GM21381 (cell line): ENCODE measurements at regions not wholly inside any gene's neighbourhood (a gene's known extent, or its start where the extent isn't known, plus 50 kb on each side); places are given as distances from the start of the nearest gene placed in this dataset.
"Not testable (repeated sequence)": the region's sequence is repeated elsewhere in the genome, so short reads cannot be mapped to it uniquely, and the experiment has no call there.

Experiments
- ATAC-seq: cut with Tn5 transposase; IDR thresholded peaks from one replicate; pipeline ENCODE4 v1.9.1; 2021; ENCODE audit warnings: mild to moderate bottlenecking, moderate library complexity; ENCODE audit not compliant: unreplicated experiment

GRCh38 chr1:14424325-14425002 lies 174.0 kb upstream of the KAZN start:
- ATAC-seq: no peak

DNA sequence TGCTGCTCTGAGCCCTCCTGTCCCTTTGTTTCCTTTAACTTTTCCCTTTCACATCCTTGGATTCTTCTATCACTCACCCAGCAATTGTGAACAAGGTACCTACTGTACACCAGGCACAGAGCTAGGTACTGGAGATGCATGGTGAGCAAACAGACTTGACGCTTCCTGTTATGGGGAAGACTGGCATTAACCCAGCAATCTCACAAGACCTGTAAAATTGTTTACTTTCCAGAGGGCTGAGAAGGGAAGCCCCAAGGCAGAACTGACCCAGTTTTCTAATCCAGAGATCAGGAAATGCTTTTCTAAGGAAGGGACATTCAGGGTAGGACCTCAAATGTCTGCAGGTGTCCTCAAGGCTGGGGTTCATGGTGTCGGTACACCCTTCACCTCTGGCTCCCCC lies 171.6 kb upstream of the KAZN start:
- no peak for ATAC-seq

GRCh38 chr1:14429577-14429976 lies 168.9 kb upstream of the KAZN start:
- no peak for ATAC-seq

DNA sequence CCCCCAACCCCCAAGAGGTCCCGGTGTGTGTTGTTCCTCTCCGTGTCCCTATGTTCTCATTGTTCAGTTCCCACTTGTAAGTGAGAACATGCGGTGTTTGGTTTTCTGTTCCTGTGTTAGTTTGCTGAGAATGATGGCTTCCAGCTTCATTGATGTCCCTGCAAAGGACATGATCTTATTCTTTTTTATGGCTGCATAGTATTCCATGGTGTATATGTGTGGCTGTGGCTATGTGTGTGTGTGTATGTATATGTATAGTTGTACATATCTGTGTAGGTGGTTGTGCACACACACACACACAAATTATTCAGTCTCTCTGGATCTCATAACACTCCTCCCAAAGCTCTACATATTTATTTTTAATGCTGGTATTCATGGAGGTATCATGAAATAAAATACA lies 165.8 kb upstream of the KAZN start:
- ATAC-seq: not testable (repeated sequence)

GRCh38 chr1:14435368-14436023 lies 163.0 kb upstream of the KAZN start:
- no peak for ATAC-seq

DNA sequence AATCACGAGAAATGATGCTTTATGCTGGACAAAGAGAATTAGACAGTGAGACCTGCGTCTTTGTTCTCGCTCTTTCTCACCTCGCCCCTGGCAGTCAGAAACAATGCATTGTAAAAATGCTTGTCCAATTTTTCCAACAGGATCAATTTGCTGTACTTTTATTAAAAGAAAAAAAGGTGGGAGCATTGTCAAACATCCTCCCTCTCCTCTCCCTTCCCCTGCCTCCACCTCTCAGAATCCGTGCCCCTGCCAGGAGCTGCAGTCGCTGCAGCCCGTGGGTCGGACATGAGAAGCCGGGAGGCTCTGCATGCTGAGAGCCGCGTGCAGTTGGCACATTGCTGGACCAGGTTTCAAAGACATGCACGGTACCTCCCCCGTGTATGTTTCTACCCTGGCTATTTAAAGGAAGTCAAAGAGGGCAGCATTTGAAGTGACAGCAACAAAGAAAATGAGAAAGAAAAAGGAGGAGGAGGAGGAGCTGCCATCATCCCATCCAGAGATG lies 161.0 kb upstream of the KAZN start:
- ATAC-seq: no peak

DNA sequence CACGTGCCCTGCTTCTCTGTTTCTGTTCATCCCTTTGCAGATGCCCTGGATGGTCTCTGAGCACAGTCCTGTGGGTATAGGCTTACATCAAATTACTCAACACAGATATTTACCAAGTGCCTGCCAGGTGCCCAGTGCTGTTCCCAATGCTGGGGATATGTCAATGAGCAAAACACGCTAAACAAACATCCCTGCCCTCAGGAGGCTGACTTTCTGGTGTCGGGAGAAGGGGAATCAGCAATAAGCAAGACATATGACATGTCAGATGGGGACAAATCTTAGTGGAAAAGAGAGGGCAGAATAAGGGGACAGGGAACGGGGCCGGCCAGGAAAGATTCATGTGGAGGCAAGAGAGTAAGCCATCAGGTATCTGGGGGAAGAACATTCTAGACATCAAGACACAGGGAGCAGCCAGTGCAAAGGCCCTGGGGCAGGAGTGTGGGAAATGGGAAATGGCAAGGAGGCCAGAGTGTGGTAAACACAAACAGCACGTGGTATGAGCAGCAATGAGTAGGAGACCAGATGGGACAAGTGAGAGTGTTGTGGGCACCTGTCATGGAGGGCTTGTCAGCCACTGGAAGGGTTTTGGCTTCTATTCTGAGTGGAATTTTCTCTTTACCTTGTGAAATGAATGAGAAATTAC lies 160.2 kb upstream of the KAZN start:
- no peak for ATAC-seq

- no peak for ATAC-seq
Observed at GRCh38 chr1:14439015-14439414, 159.5 kb upstream of the KAZN start.

- no peak for ATAC-seq
Observed at GRCh38 chr1:14440166-14440565, 158.3 kb upstream of the KAZN start.

- no peak for ATAC-seq
Observed at GRCh38 chr1:14440731-14441130, 157.8 kb upstream of the KAZN start.

DNA sequence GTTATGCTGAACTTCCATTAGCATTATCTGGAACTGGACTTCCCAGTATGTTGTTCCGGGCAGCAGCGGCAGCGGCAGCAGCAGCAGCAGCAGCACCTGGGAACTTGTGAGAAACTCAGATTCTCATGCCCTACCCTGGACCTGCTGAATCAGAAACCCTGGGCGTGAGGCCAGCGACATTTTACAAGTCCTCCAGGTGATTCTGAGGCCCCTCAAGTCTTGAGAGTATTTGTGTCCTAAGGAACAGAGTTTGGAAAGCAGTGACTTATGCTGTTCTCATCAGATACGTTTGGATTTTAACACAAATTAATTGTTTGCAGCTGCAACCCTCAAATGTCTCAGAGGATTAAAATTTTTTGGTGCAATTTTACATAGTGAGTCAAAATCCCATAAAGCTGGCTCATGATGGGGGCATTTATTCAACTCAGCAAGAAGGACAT lies 157.2 kb upstream of the KAZN start:
- no peak for ATAC-seq

- ATAC-seq: no peak
Observed at GRCh38 chr1:14442669-14443068, 155.8 kb upstream of the KAZN start.

GRCh38 chr1:14443164-14443787 lies 155.2 kb upstream of the KAZN start:
- ATAC-seq: no peak

DNA sequence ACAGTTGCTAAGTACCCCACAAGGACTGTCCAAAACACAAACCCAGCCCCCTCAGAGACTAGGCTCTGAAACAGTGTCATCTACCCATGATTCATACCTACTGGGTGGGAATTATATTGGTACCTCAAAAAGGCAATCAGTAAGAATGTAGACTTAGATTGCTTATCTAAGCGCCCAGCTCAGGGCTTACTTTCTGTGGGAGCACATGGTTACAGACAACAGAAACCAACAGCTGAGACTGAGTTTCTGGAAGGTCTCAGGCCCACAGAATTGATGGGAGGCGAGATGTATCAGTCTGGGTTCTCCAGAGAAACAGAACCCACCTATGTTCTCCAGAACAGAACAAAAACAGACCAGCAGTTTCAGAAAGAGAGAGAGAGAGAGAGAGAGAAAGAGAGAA lies 147.3 kb upstream of the KAZN start:
- no peak for ATAC-seq

- no peak for ATAC-seq
Observed at GRCh38 chr1:14452551-14452950, 145.9 kb upstream of the KAZN start.

GRCh38 chr1:14460173-14460572 lies 138.3 kb upstream of the KAZN start:
- ATAC-seq: no peak

DNA sequence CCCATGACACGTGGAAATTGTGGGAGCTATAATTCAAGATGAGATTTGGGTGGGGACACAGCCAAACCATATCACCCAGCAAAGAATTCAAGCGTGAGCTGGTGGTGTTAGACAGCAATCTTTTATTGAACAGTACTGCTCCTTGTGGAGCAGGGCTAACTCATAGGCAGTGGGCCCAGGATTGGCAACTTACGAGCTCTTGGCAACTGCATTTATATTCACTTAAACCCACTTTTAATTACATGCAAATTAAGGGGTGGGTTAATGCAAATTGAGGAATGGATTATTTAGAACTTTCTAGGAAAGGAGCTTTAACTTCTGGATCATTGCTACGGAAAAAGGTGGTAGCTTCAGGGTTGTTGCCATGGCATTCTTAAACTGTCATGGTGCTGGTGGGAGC lies 135.6 kb upstream of the KAZN start:
- no peak for ATAC-seq

GRCh38 chr1:14466006-14466405 lies 132.5 kb upstream of the KAZN start:
- no peak for ATAC-seq

DNA sequence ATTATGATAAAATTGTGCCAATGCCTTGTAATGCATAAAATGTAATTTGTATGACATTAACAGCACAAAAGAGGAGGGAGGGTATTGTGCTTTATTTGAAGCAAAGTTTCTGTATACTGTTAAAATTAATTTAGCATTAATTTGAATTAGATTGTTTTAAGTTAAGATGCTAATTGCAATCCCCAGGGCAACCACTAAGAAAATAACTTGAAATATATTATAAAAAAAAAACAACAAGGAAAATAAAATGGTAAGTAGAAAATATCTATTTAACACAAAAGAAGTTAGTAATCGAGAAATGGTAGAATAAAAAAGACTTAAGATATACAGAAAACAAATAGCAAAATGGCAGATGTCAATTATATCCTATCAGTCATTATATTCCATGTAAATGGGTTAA lies 131.4 kb upstream of the KAZN start:
- ATAC-seq: no peak

DNA sequence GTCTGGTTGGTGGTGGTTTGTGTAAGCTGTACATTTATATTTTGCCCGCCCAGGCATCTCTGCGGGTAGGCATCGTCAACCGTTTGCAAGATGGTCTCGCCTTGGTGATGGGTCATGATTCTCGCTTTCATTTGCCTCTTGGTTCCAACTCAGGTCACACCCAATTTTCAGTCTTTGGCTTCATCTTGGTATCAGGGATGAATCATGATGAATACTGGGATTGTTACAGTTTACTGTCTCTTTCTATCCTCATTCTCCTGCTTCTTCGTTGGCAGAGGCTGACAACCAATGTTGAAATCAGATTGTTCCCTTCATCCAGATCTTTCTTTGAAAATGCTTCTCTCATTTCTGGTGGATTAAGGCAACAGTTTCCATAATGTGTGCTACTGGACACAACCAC lies 129.7 kb upstream of the KAZN start:
- no peak for ATAC-seq

DNA sequence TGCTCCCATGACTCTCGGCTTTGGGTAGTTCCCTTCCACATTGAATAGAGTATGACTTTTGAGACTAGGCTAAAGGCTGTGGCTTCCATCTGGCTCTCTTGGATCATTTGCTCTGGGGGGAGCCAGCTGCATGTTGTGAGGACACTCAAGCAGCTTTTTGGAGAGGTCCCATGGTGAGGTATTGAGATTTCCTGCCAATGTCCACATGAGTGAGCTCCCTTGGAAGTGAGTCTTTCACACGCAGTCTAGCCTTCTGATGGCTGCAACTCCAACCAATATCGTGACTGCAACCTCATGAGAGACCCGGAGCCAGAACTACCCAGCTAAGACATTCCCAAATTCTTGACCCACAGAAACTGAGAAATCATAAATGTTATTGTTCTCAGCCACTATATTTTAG lies 127.7 kb upstream of the KAZN start:
- no peak for ATAC-seq

- no peak for ATAC-seq
Observed at GRCh38 chr1:14474856-14475255, 123.6 kb upstream of the KAZN start.
